IMR-90 (cell line): ENCODE measurements at regions not wholly inside any gene's neighbourhood (a gene's known extent, or its start where the extent isn't known, plus 50 kb on each side); places are given as distances from the start of the nearest gene placed in this dataset.
A peak's percentile ranks its signal among the peaks of the same experiment; 100 is the strongest.

Experiments used
- ATAC-seq: fragments of 200-7000 bp; cut with Tn5 transposase; 2 replicates; pipeline ENCODE4 v1.9.1; 2020; ENCODE audit warnings: low read depth, mild to moderate bottlenecking, moderate library complexity
- BruUV-seq: library from RNA; stranded (reverse); fragments of 400-500 nt; replicated peaks from 2 replicates; lab custom pipeline; 2021; lab: Mats Ljungman, UMichigan
- CTCF ChIA-PET: fragments of 300-600 bp; formaldehyde crosslinking; extraction: SDS; loops from one replicate; lab custom pipeline; 2021; ENCODE audit warnings: antibody characterized with exemption; lab: Yijun Ruan, JAX
- POLR2A ChIA-PET: fragments of 300-600 bp; sonication (Branson Sonifier 250); formaldehyde crosslinking; loops from one replicate; lab custom pipeline; 2022; ENCODE audit warnings: antibody characterized with exemption; ENCODE audit not compliant: unreplicated experiment; lab: Charles Lee
- DNase-seq: peaks from one replicate; pipeline ENCODE4 v3.0.0; 2013
- H2AFZ ChIP-seq: replicated peaks from 2 replicates; pipeline ENCODE3; 2013; ENCODE audit warnings: low read length, mild to moderate bottlenecking; ENCODE audit not compliant: poor library complexity
- H2AK5ac ChIP-seq: 2 replicates; pipeline ENCODE4 v1.6.1; 2013; ENCODE audit warnings: low read depth, low read length, inconsistent platforms
- H2AK9ac ChIP-seq: replicated peaks from 2 replicates; pipeline ENCODE3; 2013; ENCODE audit warnings: mild to moderate bottlenecking, low read depth, low read length, moderate library complexity; ENCODE audit not compliant: poor library complexity
- H2BK120ac ChIP-seq: 2 replicates; pipeline ENCODE4 v1.6.1; 2013; ENCODE audit warnings: low read depth, low read length, inconsistent platforms
- H2BK15ac ChIP-seq: 3 replicates; pipeline ENCODE4 v1.6.1; 2013; ENCODE audit warnings: low read depth, low read length, inconsistent platforms
- H2BK20ac ChIP-seq: 2 replicates; pipeline ENCODE4 v1.6.1; 2013; ENCODE audit warnings: low read depth, mild to moderate bottlenecking, inconsistent platforms, low read length, moderate library complexity
- H2BK5ac ChIP-seq: 2 replicates; pipeline ENCODE4 v1.6.1; 2013; ENCODE audit warnings: mild to moderate bottlenecking, low read depth, low read length, inconsistent platforms; ENCODE audit not compliant: poor library complexity, severe bottlenecking
- H3K14ac ChIP-seq: replicated peaks from 2 replicates; pipeline ENCODE4 v1.6.1; 2013; ENCODE audit warnings: low read depth, low read length, inconsistent platforms
- H3K18ac ChIP-seq: 2 replicates; pipeline ENCODE4 v1.6.1; 2013; ENCODE audit warnings: low read depth, low read length, control low read depth
- H3K23ac ChIP-seq: 2 replicates; pipeline ENCODE4 v1.6.1; 2013; ENCODE audit warnings: low read depth, low read length, inconsistent platforms
- H3K27ac ChIP-seq: 2 replicates; pipeline ENCODE4 v1.5.1; 2013; ENCODE audit warnings: mild to moderate bottlenecking, control low read depth, low read length; ENCODE audit not compliant: insufficient read depth
- H3K27me3 ChIP-seq: 2 replicates; pipeline ENCODE4 v1.6.1; 2013; ENCODE audit warnings: low read length; ENCODE audit not compliant: control insufficient read depth, insufficient read depth
- H3K36me3 ChIP-seq: 2 replicates; pipeline ENCODE4 v1.6.1; 2013; ENCODE audit warnings: low read length, mixed read lengths; ENCODE audit not compliant: control insufficient read depth, insufficient read depth
- H3K4ac ChIP-seq: 2 replicates; pipeline ENCODE4 v1.6.1; 2013; ENCODE audit warnings: low read depth, low read length, inconsistent platforms
- H3K4me1 ChIP-seq: 2 replicates; pipeline ENCODE4 v1.6.1; 2013; ENCODE audit warnings: low read length, mixed read lengths; ENCODE audit not compliant: control insufficient read depth, insufficient read depth
- H3K4me2 ChIP-seq: 2 replicates; pipeline ENCODE4 v1.6.1; 2013; ENCODE audit warnings: low read depth, mild to moderate bottlenecking, control low read depth, low read length, moderate library complexity
- H3K4me3 ChIP-seq: 2 replicates; pipeline ENCODE4 v1.5.1; 2013; ENCODE audit warnings: low read depth, mild to moderate bottlenecking, control low read depth, low read length, moderate library complexity; ENCODE audit not compliant: insufficient read depth
- H3K56ac ChIP-seq: 2 replicates; pipeline ENCODE4 v1.6.1; 2013; ENCODE audit warnings: low read length, inconsistent platforms; ENCODE audit not compliant: insufficient read depth; ENCODE audit errors: extremely low read depth
- H3K79me1 ChIP-seq, 2 experiments: 2 replicates each; pipeline ENCODE4 v1.6.1; 2013; ENCODE audit warnings: low read length in 2 of 2, inconsistent platforms in 1 of 2, low read depth in 1 of 2
- H3K9ac ChIP-seq: 2 replicates; pipeline ENCODE4 v1.6.1; 2013; ENCODE audit warnings: low read depth, low read length, control low read depth
- H3K9me1 ChIP-seq: 2 replicates; pipeline ENCODE4 v1.6.1; 2013; ENCODE audit warnings: low read length, inconsistent platforms; ENCODE audit not compliant: insufficient read depth
- H3K9me3 ChIP-seq: 2 replicates; pipeline ENCODE4 v1.6.1; 2013; ENCODE audit warnings: low read length; ENCODE audit not compliant: control insufficient read depth, insufficient read depth
- H4K20me1 ChIP-seq: 2 replicates; pipeline ENCODE4 v1.6.1; 2013; ENCODE audit warnings: low read length, inconsistent platforms; ENCODE audit not compliant: insufficient read depth
- H4K5ac ChIP-seq: 2 replicates; pipeline ENCODE4 v1.6.1; 2013; ENCODE audit warnings: mild to moderate bottlenecking, low read depth, low read length, control low read depth
- H4K8ac ChIP-seq, 2 experiments: 2 replicates each; pipeline ENCODE4 v1.6.1; 2013; ENCODE audit warnings: low read depth in 2 of 2, low read length in 2 of 2, control low read depth in 1 of 2, inconsistent platforms in 1 of 2
- H4K91ac ChIP-seq: 2 replicates; pipeline ENCODE4 v1.6.1; 2013; ENCODE audit warnings: low read depth, low read length, inconsistent platforms; ENCODE audit not compliant: insufficient read depth
- NFE2L2 ChIP-seq: fragments of 150-350 bp; IDR thresholded peaks from 2 replicates; pipeline ENCODE4 v1.6.1; 2016; ENCODE audit warnings: low read depth, mild to moderate bottlenecking, low read length
- WGBS, 2 experiments: methylation state at CpG; one replicate each; pipeline versions ENCODE4 v1.1.5 to v1.1.7; 2013; ENCODE audit warnings: missing lambda C conversion rate in 2 of 2; ENCODE audit not compliant: insufficient read length in 1 of 2; ENCODE audit errors: extremely low coverage in 2 of 2; 5-methylcytosine and 5-hydroxymethylcytosine counted together
- dilution Hi-C: fragments of 300-500 bp; cut with HindIII; formaldehyde crosslinking; loops from one replicate; pipeline ENCODE4 v1.14.3; 2018; ENCODE audit warnings: low sequenced_read_pairs; ENCODE audit not compliant: unreplicated experiment
- in situ Hi-C: fragments of 300-500 bp; cut with MboI; formaldehyde crosslinking; loops from 3 replicates; pipeline ENCODE4 v1.14.3; 2019; ENCODE audit warnings: low sequenced_read_pairs, inconsistent platforms, mixed read lengths
- intact Hi-C: fragments of 100-400 bp; cut with micrococcal nuclease; formaldehyde crosslinking; loops from 2 replicates; pipeline ENCODE4 v1.10.0; 2022
- TF ChIP-seq, protein P1 (sequence below): fragments of 150-350 bp; IDR thresholded peaks from 2 replicates; pipeline ENCODE4 v1.6.1; 2016; ENCODE audit warnings: low read depth, mild to moderate bottlenecking, low read length, moderate library complexity, borderline replicate concordance

DNA sequence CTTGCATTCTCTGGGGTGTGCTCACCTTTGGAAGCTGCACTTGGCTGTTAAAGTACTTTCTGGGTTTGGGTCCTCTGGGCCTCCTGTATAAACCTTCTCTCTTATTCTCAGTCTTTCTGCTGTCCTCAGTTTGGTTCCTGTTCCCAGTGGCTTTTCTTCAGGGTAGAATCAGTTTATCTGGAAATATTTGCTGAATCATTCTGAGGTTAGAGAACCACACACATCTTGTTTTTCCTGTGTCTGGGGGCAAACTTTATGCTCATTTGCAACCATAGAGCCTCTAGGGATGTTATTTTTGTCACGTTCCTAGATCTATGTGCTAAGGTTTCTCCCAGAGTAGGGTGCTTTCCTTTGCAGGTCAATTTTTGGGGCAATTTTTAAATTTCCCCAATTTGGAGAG, 224.3 kb upstream of the C11orf87 start:
- Histone ChIP-seq H4K5ac (peak overlapping the region; percentile 96; the same call in 1 of the 2 replicates), H4K91ac (peak overlapping the region; percentile 26; the same call in 1 of the 2 replicates), H3K4me1 (0 out of 2 replicates have a peak, but pooled peaks cover 2% of the 10 kb centered on the region), H2BK15ac (no peak overlapping the region), H3K14ac (no peak overlapping the region; the same call in 1 of the 2 replicates), H4K20me1 (no peaks in the 10 kb centered on the region), H3K4me2 (0 out of 2 replicates have a peak overlapping the region, but pooled peaks have one; percentile 50), H2BK20ac (peak overlapping the region; percentile 53; the same call in 1 of the 2 replicates), H3K4me3 (no peak overlapping the region), H3K4ac (peak overlapping the region; percentile 77), H3K27me3 (no peaks in the 10 kb centered on the region), H2AK9ac (peak overlapping the region; percentile 65), H3K56ac (no peak overlapping the region), H3K79me1 (no peaks in the 10 kb centered on the region), H2BK120ac (peak overlapping the region; percentile 64; the same call in 1 of the 2 replicates), H2AFZ (peak overlapping the region; percentile 80), H3K9me3 (no peaks in the 10 kb centered on the region), H3K36me3 (no peaks in the 10 kb centered on the region), H3K23ac (no peak overlapping the region), H4K8ac (peak overlapping the region in 1 of 2 experiments; percentile 71; a peak in 2 of 4 replicates), H2BK5ac (peak overlapping the region; percentile 74), H3K27ac (no peak overlapping the region), H2AK5ac (no peak overlapping the region), H3K9me1 (no peaks in the 10 kb centered on the region), H3K18ac (peak overlapping the region; percentile 95), H3K9ac (no peak overlapping the region)
- CTCF ChIA-PET: no interaction called here
- BruUV-seq: no TSS peak
- in situ Hi-C loops (no loop called here), dilution Hi-C loops (no loop called here), intact Hi-C loops (no loop called here)
- ATAC-seq (peak; percentile 48), DNase-seq (peak; percentile 7)
- no CpG with 5 or more reads among the region's 1 CpG for WGBS, 2 experiments
- POLR2A ChIA-PET: no interaction called here
- TF ChIP-seq, protein P1, sequence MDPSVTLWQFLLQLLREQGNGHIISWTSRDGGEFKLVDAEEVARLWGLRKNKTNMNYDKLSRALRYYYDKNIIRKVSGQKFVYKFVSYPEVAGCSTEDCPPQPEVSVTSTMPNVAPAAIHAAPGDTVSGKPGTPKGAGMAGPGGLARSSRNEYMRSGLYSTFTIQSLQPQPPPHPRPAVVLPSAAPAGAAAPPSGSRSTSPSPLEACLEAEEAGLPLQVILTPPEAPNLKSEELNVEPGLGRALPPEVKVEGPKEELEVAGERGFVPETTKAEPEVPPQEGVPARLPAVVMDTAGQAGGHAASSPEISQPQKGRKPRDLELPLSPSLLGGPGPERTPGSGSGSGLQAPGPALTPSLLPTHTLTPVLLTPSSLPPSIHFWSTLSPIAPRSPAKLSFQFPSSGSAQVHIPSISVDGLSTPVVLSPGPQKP: no peak
- TF ChIP-seq NFE2L2: peak; percentile 74
